ENCODE measurements at regions not wholly inside any gene's neighbourhood (a gene's known extent, or its start where the extent isn't known, plus 50 kb on each side); places are given as distances from the start of the nearest gene placed in this dataset.

DNA sequence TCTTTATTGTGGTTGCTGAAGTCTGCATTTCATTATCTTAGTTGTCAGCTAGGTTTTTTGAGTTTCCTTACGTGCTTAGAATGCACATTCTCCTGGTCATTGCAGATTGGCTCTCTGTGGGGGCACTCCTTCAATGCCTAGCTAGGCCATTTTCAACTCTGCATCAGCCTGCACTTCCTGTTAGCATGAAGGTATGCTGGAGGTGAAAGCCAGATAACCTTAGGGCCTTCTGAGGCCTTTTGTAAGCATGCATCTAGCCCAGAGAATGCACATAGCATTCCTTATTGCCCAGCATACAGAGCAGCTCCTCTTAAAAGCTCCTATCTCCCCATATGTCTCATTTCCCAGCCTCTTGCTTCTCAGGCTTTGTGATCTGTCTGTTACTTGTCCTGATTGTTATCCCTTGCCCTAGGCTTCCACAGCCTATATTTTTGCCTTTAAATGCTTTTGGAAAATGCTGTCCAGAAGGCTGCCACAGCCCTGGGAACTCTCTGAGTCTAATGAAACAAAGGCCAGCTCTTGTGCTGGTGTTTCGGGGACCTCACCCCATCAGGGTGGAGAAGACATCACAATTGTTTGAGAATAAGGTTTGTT, 108.1 kb upstream of the IGFBP3 start:
- H3K27ac ChIP-seq (ENCODE audit: poor library complexity, severe bottlenecking) = no peak overlapping the region
- TF ChIP-seq, protein P1, sequence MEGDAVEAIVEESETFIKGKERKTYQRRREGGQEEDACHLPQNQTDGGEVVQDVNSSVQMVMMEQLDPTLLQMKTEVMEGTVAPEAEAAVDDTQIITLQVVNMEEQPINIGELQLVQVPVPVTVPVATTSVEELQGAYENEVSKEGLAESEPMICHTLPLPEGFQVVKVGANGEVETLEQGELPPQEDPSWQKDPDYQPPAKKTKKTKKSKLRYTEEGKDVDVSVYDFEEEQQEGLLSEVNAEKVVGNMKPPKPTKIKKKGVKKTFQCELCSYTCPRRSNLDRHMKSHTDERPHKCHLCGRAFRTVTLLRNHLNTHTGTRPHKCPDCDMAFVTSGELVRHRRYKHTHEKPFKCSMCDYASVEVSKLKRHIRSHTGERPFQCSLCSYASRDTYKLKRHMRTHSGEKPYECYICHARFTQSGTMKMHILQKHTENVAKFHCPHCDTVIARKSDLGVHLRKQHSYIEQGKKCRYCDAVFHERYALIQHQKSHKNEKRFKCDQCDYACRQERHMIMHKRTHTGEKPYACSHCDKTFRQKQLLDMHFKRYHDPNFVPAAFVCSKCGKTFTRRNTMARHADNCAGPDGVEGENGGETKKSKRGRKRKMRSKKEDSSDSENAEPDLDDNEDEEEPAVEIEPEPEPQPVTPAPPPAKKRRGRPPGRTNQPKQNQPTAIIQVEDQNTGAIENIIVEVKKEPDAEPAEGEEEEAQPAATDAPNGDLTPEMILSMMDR (IDR thresholded peaks at IDR 0.05; ENCODE audit: poor library complexity, severe bottlenecking) = no peak
- DNase-seq (ENCODE audit: low spot score) (no peak), ATAC-seq (ENCODE audit: low read depth) (no peak)
- H3K4me3 ChIP-seq (ENCODE audit: severe bottlenecking) = no peak overlapping the region
- no peaks in the 10 kb centered on the region for H3K27me3 ChIP-seq (ENCODE audit: insufficient read depth, poor library complexity, severe bottlenecking)
- H3K4me1 ChIP-seq (ENCODE audit: insufficient read depth, poor library complexity, severe bottlenecking) = peaks cover 3% of the 10 kb centered on the region
- H3K9me3 ChIP-seq (ENCODE audit: severe bottlenecking) = no peaks in the 10 kb centered on the region
- no peaks in the 10 kb centered on the region for H3K36me3 ChIP-seq (ENCODE audit: low read depth)

GRCh38 chr7:46028246-46028645, 107.2 kb upstream of the IGFBP3 start:
- H3K9me3 ChIP-seq (ENCODE audit: severe bottlenecking) = no peaks in the 10 kb centered on the region
- no peaks in the 10 kb centered on the region for H3K27me3 ChIP-seq (ENCODE audit: insufficient read depth, poor library complexity, severe bottlenecking)
- H3K36me3 ChIP-seq (ENCODE audit: low read depth) = no peaks in the 10 kb centered on the region
- H3K4me1 ChIP-seq (ENCODE audit: insufficient read depth, poor library complexity, severe bottlenecking) = peaks cover 3% of the 10 kb centered on the region
- TF ChIP-seq, protein P1 (IDR thresholded peaks at IDR 0.05; ENCODE audit: poor library complexity, severe bottlenecking) = no peak
- H3K27ac ChIP-seq (ENCODE audit: poor library complexity, severe bottlenecking) = no peak overlapping the region
- ATAC-seq (ENCODE audit: low read depth) (no peak), DNase-seq (ENCODE audit: low spot score) (no peak)
- H3K4me3 ChIP-seq (ENCODE audit: severe bottlenecking) = no peak overlapping the region

- no peak overlapping the region for H3K4me3 ChIP-seq (ENCODE audit: severe bottlenecking)
- no peaks in the 10 kb centered on the region for H3K27me3 ChIP-seq (ENCODE audit: insufficient read depth, poor library complexity, severe bottlenecking)
- TF ChIP-seq, protein P1 (IDR thresholded peaks at IDR 0.05; ENCODE audit: poor library complexity, severe bottlenecking) = no peak
- H3K4me1 ChIP-seq (ENCODE audit: insufficient read depth, poor library complexity, severe bottlenecking) = peaks cover 3% of the 10 kb centered on the region
- H3K9me3 ChIP-seq (ENCODE audit: severe bottlenecking) = no peaks in the 10 kb centered on the region
- H3K36me3 ChIP-seq (ENCODE audit: low read depth) = no peaks in the 10 kb centered on the region
- ATAC-seq (ENCODE audit: low read depth) = no peak
- H3K27ac ChIP-seq (ENCODE audit: poor library complexity, severe bottlenecking) = no peak overlapping the region
- DNase-seq (ENCODE audit: low spot score) = no peak
Measured at GRCh38 chr7:46026741-46027140, 105.7 kb upstream of the IGFBP3 start.

DNA sequence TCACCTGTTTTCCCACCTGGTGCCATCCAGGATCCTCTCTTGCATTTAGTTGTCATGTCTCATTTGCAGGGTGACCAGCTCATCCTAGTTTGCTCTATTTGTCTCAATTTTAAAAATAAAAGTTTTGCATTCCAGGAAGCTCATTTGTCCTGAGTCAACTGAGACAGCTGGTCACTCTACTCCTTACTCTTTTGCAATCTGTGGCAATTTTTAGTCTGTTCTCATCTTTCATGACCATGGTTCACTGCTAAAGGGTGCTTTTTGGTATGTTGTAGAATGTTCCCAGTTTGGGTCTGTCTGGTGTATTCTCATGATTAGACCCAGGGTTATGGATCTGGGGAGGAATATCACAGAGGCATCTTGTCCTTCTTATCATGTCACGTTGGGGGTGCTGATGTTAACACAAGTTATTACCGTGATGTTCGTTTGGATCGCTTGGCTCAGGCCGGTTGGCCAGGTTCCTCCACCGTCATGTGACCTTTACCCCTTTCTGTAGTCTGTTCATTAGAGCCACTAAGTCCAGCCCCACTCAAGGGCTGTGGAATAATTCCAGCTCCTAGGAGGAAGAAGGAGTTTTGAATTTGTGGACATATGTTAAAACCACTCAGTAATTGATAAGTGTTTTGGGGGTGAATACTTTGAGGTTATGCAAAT, 103.3 kb upstream of the IGFBP3 start:
- H3K27me3 ChIP-seq (ENCODE audit: insufficient read depth, poor library complexity, severe bottlenecking) = no peaks in the 10 kb centered on the region
- H3K27ac ChIP-seq (ENCODE audit: poor library complexity, severe bottlenecking) = no peak overlapping the region
- H3K36me3 ChIP-seq (ENCODE audit: low read depth) = no peaks in the 10 kb centered on the region
- no peaks in the 10 kb centered on the region for H3K4me1 ChIP-seq (ENCODE audit: insufficient read depth, poor library complexity, severe bottlenecking)
- TF ChIP-seq, protein P1 (IDR thresholded peaks at IDR 0.05; ENCODE audit: poor library complexity, severe bottlenecking) = no peak
- DNase-seq (ENCODE audit: low spot score) (no peak), ATAC-seq (ENCODE audit: low read depth) (no peak)
- H3K9me3 ChIP-seq (ENCODE audit: severe bottlenecking) = no peaks in the 10 kb centered on the region
- H3K4me3 ChIP-seq (ENCODE audit: severe bottlenecking) = no peak overlapping the region

GRCh38 chr7:46022397-46022796, 101.3 kb upstream of the IGFBP3 start:
- Histone ChIP-seq H3K36me3 (ENCODE audit: low read depth) (no peaks in the 10 kb centered on the region), H3K9me3 (ENCODE audit: severe bottlenecking) (no peaks in the 10 kb centered on the region), H3K4me1 (ENCODE audit: insufficient read depth, poor library complexity, severe bottlenecking) (no peaks in the 10 kb centered on the region), H3K4me3 (ENCODE audit: severe bottlenecking) (no peak overlapping the region), H3K27ac (ENCODE audit: poor library complexity, severe bottlenecking) (no peak overlapping the region), H3K27me3 (ENCODE audit: insufficient read depth, poor library complexity, severe bottlenecking) (no peaks in the 10 kb centered on the region)
- DNase-seq (ENCODE audit: low spot score) (no peak), ATAC-seq (ENCODE audit: low read depth) (no peak)
- TF ChIP-seq, protein P1 (IDR thresholded peaks at IDR 0.05; ENCODE audit: poor library complexity, severe bottlenecking) = no peak
